NCI-H510A treated with DMSO at 0.1 percent for 48 hours (cell line): ENCODE measurements at regions not wholly inside any gene's neighbourhood (a gene's known extent, or its start where the extent isn't known, plus 50 kb on each side); places are given as distances from the start of the nearest gene placed in this dataset.

Source experiments
- DNase-seq: peaks from one replicate; lab custom pipeline; 2025; lab: John Stamatoyannopoulos, UW

GRCh38 chr2:121075006-121075551, 209.9 kb downstream of the TFCP2L1 start:
- DNase-seq = peak; percentile 81

GRCh38 chr2:121075641-121076497, 209.1 kb downstream of the TFCP2L1 start:
- DNase-seq = no peak

GRCh38 chr2:121076498-121076820, 208.5 kb downstream of the TFCP2L1 start:
- DNase-seq = no peak

GRCh38 chr2:121076885-121077549, 208.0 kb downstream of the TFCP2L1 start:
- peak; percentile 33 for DNase-seq

- no peak for DNase-seq
These were observed 206.1 kb downstream of the TFCP2L1 start for GRCh38 chr2:121078899-121079298.

GRCh38 chr2:121080013-121080772, 204.8 kb downstream of the TFCP2L1 start:
- peak; percentile 73 for DNase-seq

- DNase-seq = no peak
These were observed 203.3 kb downstream of the TFCP2L1 start for GRCh38 chr2:121081701-121082100.

GRCh38 chr2:121082191-121082590, 202.8 kb downstream of the TFCP2L1 start:
- DNase-seq = no peak

- DNase-seq = no peak
These were observed 200.8 kb downstream of the TFCP2L1 start for GRCh38 chr2:121084130-121084680.

GRCh38 chr2:121085801-121086200, 199.2 kb downstream of the TFCP2L1 start:
- no peak for DNase-seq

GRCh38 chr2:121086450-121086849, 198.6 kb downstream of the TFCP2L1 start:
- no peak for DNase-seq

GRCh38 chr2:121087117-121087516, 197.9 kb downstream of the TFCP2L1 start:
- DNase-seq = no peak

GRCh38 chr2:121088251-121089165, 196.5 kb downstream of the TFCP2L1 start:
- DNase-seq = no peak

- DNase-seq = no peak
These were observed 195.9 kb downstream of the TFCP2L1 start for GRCh38 chr2:121089166-121089510.

- no peak for DNase-seq
These were observed 194.8 kb downstream of the TFCP2L1 start for GRCh38 chr2:121090088-121090715.

- DNase-seq = no peak
These were observed 192.9 kb downstream of the TFCP2L1 start for GRCh38 chr2:121092095-121092494.

- DNase-seq = no peak
These were observed 191.3 kb downstream of the TFCP2L1 start for GRCh38 chr2:121093692-121094091.

GRCh38 chr2:121094101-121094500, 190.9 kb downstream of the TFCP2L1 start:
- no peak for DNase-seq

- DNase-seq = no peak
These were observed 190.2 kb downstream of the TFCP2L1 start for GRCh38 chr2:121094845-121095244.

- peak; percentile 72 for DNase-seq
These were observed 189.5 kb downstream of the TFCP2L1 start for GRCh38 chr2:121095257-121096080.
